ENCODE measurements at regions not wholly inside any gene's neighbourhood (a gene's known extent, or its start where the extent isn't known, plus 50 kb on each side); places are given as distances from the start of the nearest gene placed in this dataset.

DNA sequence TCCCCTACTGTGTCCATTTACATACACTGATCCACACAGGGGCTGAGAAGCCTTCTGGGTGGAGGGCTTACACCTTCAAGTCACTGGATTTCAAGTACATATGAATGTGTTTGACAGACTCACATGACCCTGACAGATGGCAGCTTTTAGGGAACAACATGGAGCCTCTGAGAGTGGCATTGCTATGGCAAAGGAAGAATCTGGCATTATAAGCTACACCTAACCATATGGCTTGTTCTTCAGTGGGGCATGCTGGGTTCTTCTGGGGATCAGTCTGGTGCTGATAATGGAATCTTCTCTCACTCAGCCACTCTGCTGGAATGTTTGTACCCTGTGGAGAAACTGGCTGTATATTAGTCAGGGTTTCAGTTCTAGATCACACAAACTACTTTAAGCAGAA is 68.5 kb upstream of the PDE4B start:
- H3K27ac Mint-ChIP-seq = no peak overlapping the region
- H3K4me3 Mint-ChIP-seq = no peak overlapping the region
- peaks cover 22% of the 10 kb centered on the region for H3K27me3 Mint-ChIP-seq
- H3K4me1 Mint-ChIP-seq = no peaks in the 10 kb centered on the region
- no peaks in the 10 kb centered on the region for H3K9me3 Mint-ChIP-seq
- CTCF ChIA-PET = no interaction called here
- H3K36me3 Mint-ChIP-seq (ENCODE audit: low read depth) = no peaks in the 10 kb centered on the region
- POLR2A ChIA-PET = no interaction called here
- no peak for DNase-seq

DNA sequence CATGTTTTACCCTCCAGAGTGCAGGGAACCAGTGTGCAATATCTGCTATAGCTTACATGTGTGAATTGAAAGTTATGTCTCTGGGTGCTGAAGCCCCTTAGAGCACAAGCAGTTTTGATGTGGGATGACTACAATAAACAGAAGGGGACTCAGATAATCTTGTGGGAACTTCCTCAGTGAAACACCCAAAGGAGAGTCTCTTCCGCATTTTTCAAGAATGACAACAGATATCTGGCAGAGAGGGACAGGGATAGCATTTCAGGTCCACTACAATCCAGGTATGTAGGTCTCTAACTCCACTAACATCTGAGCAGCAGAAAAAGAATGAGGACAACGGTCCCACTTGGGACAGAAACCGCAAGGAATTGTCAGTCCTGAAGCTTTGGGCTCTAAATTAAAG is 67.6 kb upstream of the PDE4B start:
- Mint-ChIP-seq H3K36me3 (ENCODE audit: low read depth) (no peaks in the 10 kb centered on the region), H3K9me3 (no peaks in the 10 kb centered on the region), H3K4me1 (no peaks in the 10 kb centered on the region), H3K27ac (no peak overlapping the region), H3K27me3 (peaks cover 25% of the 10 kb centered on the region), H3K4me3 (no peak overlapping the region)
- DNase-seq = no peak
- ChIA-PET POLR2A (no interaction called here), CTCF (no interaction called here)

GRCh38 chr1:65728504-65728903 is 64.2 kb upstream of the PDE4B start:
- Mint-ChIP-seq H3K4me1 (no peaks in the 10 kb centered on the region), H3K4me3 (no peak overlapping the region), H3K27me3 (peaks cover 25% of the 10 kb centered on the region), H3K36me3 (ENCODE audit: low read depth) (no peaks in the 10 kb centered on the region), H3K27ac (no peak overlapping the region), H3K9me3 (no peaks in the 10 kb centered on the region)
- POLR2A ChIA-PET = no interaction called here
- DNase-seq = no peak
- CTCF ChIA-PET = no interaction called here

- DNase-seq = no peak
- Mint-ChIP-seq H3K27ac (no peak overlapping the region), H3K27me3 (peaks cover 25% of the 10 kb centered on the region), H3K9me3 (no peaks in the 10 kb centered on the region), H3K4me1 (no peaks in the 10 kb centered on the region), H3K36me3 (ENCODE audit: low read depth) (no peaks in the 10 kb centered on the region), H3K4me3 (no peak overlapping the region)
- POLR2A ChIA-PET = no interaction called here
- CTCF ChIA-PET = no interaction called here
Measured at GRCh38 chr1:65729259-65729658, 63.4 kb upstream of the PDE4B start.

GRCh38 chr1:65734979-65735378 is 57.7 kb upstream of the PDE4B start:
- Mint-ChIP-seq H3K4me1 (no peaks in the 10 kb centered on the region), H3K36me3 (ENCODE audit: low read depth) (no peaks in the 10 kb centered on the region), H3K9me3 (no peaks in the 10 kb centered on the region), H3K27ac (no peak overlapping the region), H3K27me3 (peaks cover 5% of the 10 kb centered on the region), H3K4me3 (no peak overlapping the region)
- DNase-seq = no peak
- ChIA-PET CTCF (no interaction called here), POLR2A (no interaction called here)

DNA sequence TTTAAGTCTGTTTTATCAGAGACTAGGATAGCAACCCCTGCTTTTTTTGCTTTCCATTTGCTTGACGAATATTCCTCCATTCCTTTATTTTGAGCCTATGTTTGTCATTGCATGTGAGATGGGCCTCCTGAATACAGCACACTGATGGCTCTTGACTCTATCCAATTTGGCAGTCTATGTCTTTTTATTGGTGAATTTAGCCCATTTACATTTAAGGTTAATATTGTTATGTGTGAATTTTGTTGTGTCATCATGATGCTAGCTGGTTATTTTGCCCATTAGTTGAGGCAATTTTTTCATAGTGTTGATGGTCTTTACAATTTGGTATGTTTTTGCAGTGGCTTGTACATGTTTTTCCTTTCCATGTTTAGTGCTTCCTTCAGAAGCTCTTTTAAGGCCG is 50.7 kb upstream of the PDE4B start:
- Mint-ChIP-seq H3K4me3 (no peak overlapping the region), H3K27me3 (no peaks in the 10 kb centered on the region), H3K27ac (no peak overlapping the region), H3K9me3 (peaks cover 4% of the 10 kb centered on the region), H3K36me3 (ENCODE audit: low read depth) (no peaks in the 10 kb centered on the region), H3K4me1 (no peaks in the 10 kb centered on the region)
- DNase-seq = no peak
- ChIA-PET POLR2A (no interaction called here), CTCF (interaction anchor here (0.6 to 1.5 kb wide), 2 partner anchors 10 to 1095 kb away, joined by 3 read pairs; no protein-coding TSS in a partner anchor)

Data from activated CD4-positive, alpha-beta T cell treated with anti-CD3 and anti-CD28 coated beads, Interleukin-2, amount 10 ng/mL, durations not matched to agents 7 days and 5 days (primary cell).